CD4-positive, alpha-beta memory T cell (primary cell): ENCODE measurements at regions not wholly inside any gene's neighbourhood (a gene's known extent, or its start where the extent isn't known, plus 50 kb on each side); places are given as distances from the start of the nearest gene placed in this dataset.

ENCODE experiments used
- CTCF ChIA-PET: fragments of 350-600 bp; sonication (Branson Sonifier 250); formaldehyde crosslinking; loops from one replicate; lab custom pipeline; 2021; ENCODE audit warnings: inconsistent platforms; ENCODE audit not compliant: partially characterized antibody; lab: Charles Lee
- POLR2A ChIA-PET: fragments of 350-600 bp; sonication (Branson Sonifier 250); formaldehyde crosslinking; loops from one replicate; lab custom pipeline; 2021; ENCODE audit not compliant: partially characterized antibody; lab: Charles Lee
- DNase-seq, 5 donors: peaks; one replicate each; pipeline versions ENCODE4 v3.0.0 to v3.0.0-alpha.2; 2020 to 2022; ENCODE audit warnings: mixed read lengths in 1 of 5
- H3K27ac ChIP-seq: one replicate; pipeline ENCODE4 v1.7.0; 2013; ENCODE audit warnings: low read depth, low read length
- H3K27me3 ChIP-seq: 2 replicates; pipeline ENCODE4 v1.7.0; 2013; ENCODE audit warnings: mild to moderate bottlenecking, low read length, moderate library complexity; ENCODE audit not compliant: insufficient read depth
- H3K36me3 ChIP-seq: 2 replicates; pipeline ENCODE4 v1.7.0; 2013; ENCODE audit warnings: mild to moderate bottlenecking, low read length, moderate library complexity; ENCODE audit not compliant: insufficient read depth
- H3K4me1 ChIP-seq: 2 replicates; pipeline ENCODE4 v1.7.0; 2013; ENCODE audit warnings: mild to moderate bottlenecking, low read length, moderate library complexity; ENCODE audit not compliant: insufficient read depth
- H3K4me3 ChIP-seq, 2 donors: one replicate each; pipeline ENCODE4 v1.7.0; 2013; ENCODE audit warnings: low read length in 2 of 2, mild to moderate bottlenecking in 1 of 2
- H3K9me3 ChIP-seq, 2 donors: one replicate each; pipeline ENCODE4 v1.7.0; 2013; ENCODE audit warnings: low read length in 2 of 2, control low read depth in 1 of 2; ENCODE audit not compliant: control insufficient read depth in 1 of 2
- H3K27ac Mint-ChIP-seq, 7 donors: one replicate each; pipeline ENCODE4 v1.8.0; 2020 to 2021; ENCODE audit warnings: mixed read lengths in 7 of 7, mild to moderate bottlenecking in 6 of 7, inconsistent platforms in 3 of 7, moderate library complexity in 3 of 7
- H3K27me3 Mint-ChIP-seq, 2 donors: one replicate each; pipeline ENCODE4 v1.8.0; 2020 to 2021; ENCODE audit warnings: mixed read lengths in 2 of 2
- H3K36me3 Mint-ChIP-seq, 2 donors: one replicate each; pipeline ENCODE4 v1.8.0; 2020 to 2021; ENCODE audit warnings: mixed read lengths in 2 of 2, inconsistent platforms in 1 of 2, mild to moderate bottlenecking in 1 of 2
- H3K4me1 Mint-ChIP-seq, 4 donors: one replicate each; pipeline ENCODE4 v1.8.0; 2020 to 2021; ENCODE audit warnings: mixed read lengths in 4 of 4, mild to moderate bottlenecking in 1 of 4
- H3K4me3 Mint-ChIP-seq, 8 donors: one replicate each; pipeline ENCODE4 v1.8.0; 2020 to 2021; ENCODE audit warnings: mixed read lengths in 8 of 8, mild to moderate bottlenecking in 7 of 8, moderate library complexity in 6 of 8, inconsistent platforms in 3 of 8
- H3K9me3 Mint-ChIP-seq, 8 donors: one replicate each; pipeline ENCODE4 v1.8.0; 2020 to 2021; ENCODE audit warnings: mixed read lengths in 8 of 8, mild to moderate bottlenecking in 5 of 8, inconsistent platforms in 3 of 8, moderate library complexity in 1 of 8
- intact Hi-C: fragments of 100-400 bp; cut with micrococcal nuclease; formaldehyde crosslinking; loops from one replicate; pipeline ENCODE4 v1.15.1; 2023

GRCh38 chr2:120849278-120849677, 113.6 kb downstream of the GLI2 start:
- no peaks in the 10 kb centered on the region for H3K36me3 Mint-ChIP-seq
- no peaks in the 10 kb centered on the region for H3K4me1 Mint-ChIP-seq
- Histone ChIP-seq H3K9me3 (no peaks in the 10 kb centered on the region), H3K36me3 (no peaks in the 10 kb centered on the region), H3K4me3 (no peak overlapping the region), H3K27ac (no peak overlapping the region), H3K4me1 (no peaks in the 10 kb centered on the region), H3K27me3 (no peaks in the 10 kb centered on the region)
- no peaks in the 10 kb centered on the region for H3K27me3 Mint-ChIP-seq
- intact Hi-C loops, result no loop called here
- H3K9me3 Mint-ChIP-seq, result peaks cover 0 to 22% (median 8%) of the 10 kb centered on the region in 8 donors
- no peak for DNase-seq
- no peak overlapping the region for H3K27ac Mint-ChIP-seq
- ChIA-PET CTCF (no interaction called here), POLR2A (no interaction called here)
- H3K4me3 Mint-ChIP-seq, result no peak overlapping the region

GRCh38 chr2:120850551-120850950, 114.9 kb downstream of the GLI2 start:
- H3K27me3 Mint-ChIP-seq, result no peaks in the 10 kb centered on the region
- no peaks in the 10 kb centered on the region for H3K36me3 ChIP-seq
- no peaks in the 10 kb centered on the region for H3K9me3 ChIP-seq
- ChIA-PET CTCF (no interaction called here), POLR2A (no interaction called here)
- no peak overlapping the region for H3K27ac Mint-ChIP-seq
- H3K9me3 Mint-ChIP-seq, result peaks cover 0 to 22% (median 8%) of the 10 kb centered on the region in 8 donors
- no peaks in the 10 kb centered on the region for H3K4me1 ChIP-seq
- no peak overlapping the region for H3K4me3 Mint-ChIP-seq
- intact Hi-C loops, result no loop called here
- H3K4me1 Mint-ChIP-seq, result no peaks in the 10 kb centered on the region
- H3K4me3 ChIP-seq, result no peak overlapping the region
- no peak for DNase-seq
- no peaks in the 10 kb centered on the region for H3K36me3 Mint-ChIP-seq
- no peak overlapping the region for H3K27ac ChIP-seq
- H3K27me3 ChIP-seq, result no peaks in the 10 kb centered on the region

GRCh38 chr2:120851116-120851773, 115.6 kb downstream of the GLI2 start:
- H3K4me3 Mint-ChIP-seq, result no peak overlapping the region
- Histone ChIP-seq H3K36me3 (no peaks in the 10 kb centered on the region), H3K4me3 (no peak overlapping the region), H3K27me3 (no peaks in the 10 kb centered on the region), H3K4me1 (no peaks in the 10 kb centered on the region), H3K9me3 (no peaks in the 10 kb centered on the region), H3K27ac (no peak overlapping the region)
- H3K9me3 Mint-ChIP-seq, result peaks cover 0 to 22% (median 8%) of the 10 kb centered on the region in 8 donors
- ChIA-PET CTCF (no interaction called here), POLR2A (no interaction called here)
- intact Hi-C loops, result no loop called here
- no peaks in the 10 kb centered on the region for H3K27me3 Mint-ChIP-seq
- H3K4me1 Mint-ChIP-seq, result no peaks in the 10 kb centered on the region
- no peaks in the 10 kb centered on the region for H3K36me3 Mint-ChIP-seq
- no peak for DNase-seq
- H3K27ac Mint-ChIP-seq, result no peak overlapping the region

GRCh38 chr2:120852200-120852815, 116.6 kb downstream of the GLI2 start:
- POLR2A ChIA-PET, result no interaction called here
- no peaks in the 10 kb centered on the region for H3K36me3 Mint-ChIP-seq

GRCh38 chr2:120853306-120854013, 117.8 kb downstream of the GLI2 start:
- CTCF ChIA-PET, result no interaction called here
- POLR2A ChIA-PET, result no interaction called here
- intact Hi-C loops, result no loop called here

More at GRCh38 chr2:120852200-120852815, 116.6 kb downstream of the GLI2 start:
- Histone ChIP-seq H3K27ac (no peak overlapping the region), H3K27me3 (no peaks in the 10 kb centered on the region), H3K4me3 (no peak overlapping the region), H3K4me1 (no peaks in the 10 kb centered on the region), H3K9me3 (no peaks in the 10 kb centered on the region), H3K36me3 (no peaks in the 10 kb centered on the region)
- intact Hi-C loops, result no loop called here
- Mint-ChIP-seq H3K4me1 (no peaks in the 10 kb centered on the region), H3K27ac (no peak overlapping the region), H3K9me3 (peaks cover 0 to 22% (median 8%) of the 10 kb centered on the region in 8 donors), H3K27me3 (no peaks in the 10 kb centered on the region), H3K4me3 (no peak overlapping the region)
- CTCF ChIA-PET, result no interaction called here
- DNase-seq, result no peak

GRCh38 chr2:120854014-120854620, 118.4 kb downstream of the GLI2 start:
- no peaks in the 10 kb centered on the region for H3K27me3 Mint-ChIP-seq
- no peak overlapping the region for H3K27ac Mint-ChIP-seq
- no peak overlapping the region for H3K4me3 Mint-ChIP-seq
- no peaks in the 10 kb centered on the region for H3K4me1 ChIP-seq
- no peaks in the 10 kb centered on the region for H3K4me1 Mint-ChIP-seq
- H3K9me3 ChIP-seq, result no peaks in the 10 kb centered on the region
- H3K4me3 ChIP-seq, result no peak overlapping the region
- H3K27me3 ChIP-seq, result no peaks in the 10 kb centered on the region
- H3K9me3 Mint-ChIP-seq, result peaks cover 0 to 14% (median 4%) of the 10 kb centered on the region in 8 donors
- ChIA-PET CTCF (no interaction called here), POLR2A (no interaction called here)
- no peaks in the 10 kb centered on the region for H3K36me3 ChIP-seq
- intact Hi-C loops, result no loop called here
- H3K27ac ChIP-seq, result no peak overlapping the region
- DNase-seq, result no peak
- H3K36me3 Mint-ChIP-seq, result no peaks in the 10 kb centered on the region

More at GRCh38 chr2:120853306-120854013, 117.8 kb downstream of the GLI2 start:
- peaks cover 0 to 21% (median 8%) of the 10 kb centered on the region in 8 donors for H3K9me3 Mint-ChIP-seq
- H3K36me3 Mint-ChIP-seq, result no peaks in the 10 kb centered on the region
- H3K27ac Mint-ChIP-seq, result no peak overlapping the region
- no peak overlapping the region for H3K4me3 ChIP-seq
- DNase-seq, result no peak
- no peaks in the 10 kb centered on the region for H3K36me3 ChIP-seq
- H3K27ac ChIP-seq, result no peak overlapping the region
- H3K9me3 ChIP-seq, result no peaks in the 10 kb centered on the region
- H3K4me1 ChIP-seq, result no peaks in the 10 kb centered on the region
- H3K27me3 ChIP-seq, result no peaks in the 10 kb centered on the region
- H3K4me1 Mint-ChIP-seq, result no peaks in the 10 kb centered on the region
- H3K4me3 Mint-ChIP-seq, result no peak overlapping the region
- no peaks in the 10 kb centered on the region for H3K27me3 Mint-ChIP-seq

GRCh38 chr2:120854766-120855530, 119.3 kb downstream of the GLI2 start:
- Mint-ChIP-seq H3K4me3 (no peak overlapping the region), H3K36me3 (no peaks in the 10 kb centered on the region), H3K27me3 (no peaks in the 10 kb centered on the region), H3K27ac (no peak overlapping the region), H3K9me3 (peaks cover 0 to 7% (median 4%) of the 10 kb centered on the region in 8 donors), H3K4me1 (no peaks in the 10 kb centered on the region)
- Histone ChIP-seq H3K4me1 (no peaks in the 10 kb centered on the region), H3K27ac (no peak overlapping the region), H3K36me3 (no peaks in the 10 kb centered on the region), H3K27me3 (no peaks in the 10 kb centered on the region), H3K4me3 (no peak overlapping the region), H3K9me3 (no peaks in the 10 kb centered on the region)
- no peak for DNase-seq
- ChIA-PET CTCF (no interaction called here), POLR2A (no interaction called here)
- intact Hi-C loops, result no loop called here
